Sigmoid colon (tissue), 4 donors: ENCODE measurements at regions not wholly inside any gene's neighbourhood (a gene's known extent, or its start where the extent isn't known, plus 50 kb on each side); places are given as distances from the start of the nearest gene placed in this dataset.

Experiments
- CTCF ChIP-seq, 4 experiments: fragments of 450-650 bp in 3 of 4; fragments of 200-600 bp in 1 of 4; IDR thresholded peaks; one replicate each; pipeline ENCODE4 v1.5.1; 2016 to 2019; ENCODE audit warnings: antibody characterized with exemption in 4 of 4, mild to moderate bottlenecking in 3 of 4, moderate library complexity in 2 of 4
- EP300 ChIP-seq, 4 donors: sonication (generic); formaldehyde crosslinking; IDR thresholded peaks; one replicate each; pipeline ENCODE4 v1.6.1; 2017; ENCODE audit warnings: antibody characterized with exemption in 4 of 4

GRCh38 chr5:2575292-2575691, 176.2 kb downstream of the IRX2 start:
- TF ChIP-seq CTCF (IDR thresholded peaks at IDR 0.05) (no peak), EP300 (IDR thresholded peaks at IDR 0.05) (no peak)
